ENCODE measurements at regions not wholly inside any gene's neighbourhood (a gene's known extent, or its start where the extent isn't known, plus 50 kb on each side); places are given as distances from the start of the nearest gene placed in this dataset.

DNA sequence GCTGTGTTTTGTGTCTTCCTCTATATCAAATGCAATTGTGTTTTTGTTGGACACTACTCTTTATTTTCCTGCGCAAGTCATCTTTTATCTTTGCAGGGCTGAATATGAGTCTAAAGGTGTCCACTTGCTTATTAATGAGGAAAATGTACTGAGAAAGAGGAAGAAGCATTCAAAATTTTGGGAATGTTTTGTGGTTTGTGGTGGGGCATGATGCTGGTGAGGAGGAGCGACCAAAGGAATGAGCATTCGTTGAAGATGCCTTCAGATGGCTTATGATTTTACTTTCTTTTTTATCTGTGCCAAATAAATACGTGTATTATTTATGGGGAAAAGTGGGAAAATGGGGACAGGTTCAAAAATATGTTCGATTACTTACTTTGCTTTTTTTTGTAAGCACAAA is 63.9 kb upstream of the SMIM21 start:
- TF ChIP-seq, protein P1, sequence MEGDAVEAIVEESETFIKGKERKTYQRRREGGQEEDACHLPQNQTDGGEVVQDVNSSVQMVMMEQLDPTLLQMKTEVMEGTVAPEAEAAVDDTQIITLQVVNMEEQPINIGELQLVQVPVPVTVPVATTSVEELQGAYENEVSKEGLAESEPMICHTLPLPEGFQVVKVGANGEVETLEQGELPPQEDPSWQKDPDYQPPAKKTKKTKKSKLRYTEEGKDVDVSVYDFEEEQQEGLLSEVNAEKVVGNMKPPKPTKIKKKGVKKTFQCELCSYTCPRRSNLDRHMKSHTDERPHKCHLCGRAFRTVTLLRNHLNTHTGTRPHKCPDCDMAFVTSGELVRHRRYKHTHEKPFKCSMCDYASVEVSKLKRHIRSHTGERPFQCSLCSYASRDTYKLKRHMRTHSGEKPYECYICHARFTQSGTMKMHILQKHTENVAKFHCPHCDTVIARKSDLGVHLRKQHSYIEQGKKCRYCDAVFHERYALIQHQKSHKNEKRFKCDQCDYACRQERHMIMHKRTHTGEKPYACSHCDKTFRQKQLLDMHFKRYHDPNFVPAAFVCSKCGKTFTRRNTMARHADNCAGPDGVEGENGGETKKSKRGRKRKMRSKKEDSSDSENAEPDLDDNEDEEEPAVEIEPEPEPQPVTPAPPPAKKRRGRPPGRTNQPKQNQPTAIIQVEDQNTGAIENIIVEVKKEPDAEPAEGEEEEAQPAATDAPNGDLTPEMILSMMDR (IDR thresholded peaks at IDR 0.05 in 4 of 5, conservative IDR thresholded peaks at IDR 0.05 in 1 of 5) = no peak
- TF ChIP-seq POLR2A (IDR thresholded peaks at IDR 0.05) = no peak
